Endodermal cell (in vitro differentiated cells): ENCODE measurements at regions not wholly inside any gene's neighbourhood (a gene's known extent, or its start where the extent isn't known, plus 50 kb on each side); places are given as distances from the start of the nearest gene placed in this dataset.

ENCODE experiments used
- DNase-seq: peaks from one replicate; pipeline ENCODE4 v3.0.0-alpha.2; 2017
- H3K27ac ChIP-seq: 2 replicates; pipeline ENCODE4 v1.5.1; 2013; ENCODE audit warnings: mild to moderate bottlenecking, low read depth, low read length, moderate library complexity
- H3K27me3 ChIP-seq: 2 replicates; pipeline ENCODE4 v1.6.1; 2013; ENCODE audit warnings: mild to moderate bottlenecking, low read length, moderate library complexity; ENCODE audit not compliant: insufficient read depth, control insufficient read depth, poor library complexity, severe bottlenecking
- H3K36me3 ChIP-seq: 2 replicates; pipeline ENCODE4 v1.7.0; 2013; ENCODE audit warnings: mild to moderate bottlenecking, low read length, moderate library complexity; ENCODE audit not compliant: control insufficient read depth, insufficient read depth
- H3K4me1 ChIP-seq: one replicate; pipeline ENCODE4 v1.7.0; 2013; ENCODE audit warnings: low read length; ENCODE audit not compliant: control insufficient read depth, insufficient read depth
- H3K4me3 ChIP-seq: 2 replicates; pipeline ENCODE4 v1.5.1; 2013; ENCODE audit warnings: mild to moderate bottlenecking, low read length, moderate library complexity
- H3K9ac ChIP-seq: 2 replicates; pipeline ENCODE4 v1.6.1; 2013; ENCODE audit warnings: mild to moderate bottlenecking, low read length, moderate library complexity; ENCODE audit not compliant: poor library complexity, severe bottlenecking; ENCODE audit errors: extremely low read depth
- H3K9me3 ChIP-seq: 2 replicates; pipeline ENCODE4 v1.6.1; 2013; ENCODE audit warnings: mild to moderate bottlenecking, low read length, moderate library complexity; ENCODE audit not compliant: control insufficient read depth
- H3K27ac Mint-ChIP-seq: 2 replicates; pipeline ENCODE4 v1.8.0; 2020; ENCODE audit warnings: mixed read lengths
- H3K27me3 Mint-ChIP-seq: 2 replicates; pipeline ENCODE4 v1.8.0; 2021; ENCODE audit warnings: mild to moderate bottlenecking, mixed read lengths; ENCODE audit not compliant: insufficient read depth
- H3K36me3 Mint-ChIP-seq: 2 replicates; pipeline ENCODE4 v1.8.0; 2020; ENCODE audit warnings: low read depth, mixed read lengths
- H3K4me1 Mint-ChIP-seq: 2 replicates; pipeline ENCODE4 v1.8.0; 2020; ENCODE audit warnings: mixed read lengths
- H3K4me3 Mint-ChIP-seq: 2 replicates; pipeline ENCODE4 v1.8.0; 2020; ENCODE audit warnings: mild to moderate bottlenecking, moderate library complexity, mixed read lengths
- H3K9me3 Mint-ChIP-seq: 2 replicates; pipeline ENCODE4 v1.8.0; 2020; ENCODE audit warnings: mild to moderate bottlenecking, mixed read lengths
- CTCF ChIP-seq: fragments of 200-600 bp; sonication (generic); conservative IDR thresholded peaks from 2 replicates; pipeline ENCODE4 v1.5.0; 2021; ENCODE audit warnings: antibody characterized with exemption, mild to moderate bottlenecking
- WGBS, 2 experiments: methylation state at CpG; one replicate each; pipeline versions ENCODE4 v1.1.5 to v1.1.7; 2013; ENCODE audit warnings: missing lambda C conversion rate in 2 of 2, mixed read lengths in 1 of 2; ENCODE audit not compliant: insufficient coverage in 1 of 2, insufficient read length in 1 of 2; 5-methylcytosine and 5-hydroxymethylcytosine counted together

- DNase-seq = peak; percentile 42
- TF ChIP-seq CTCF = no peak
- Histone ChIP-seq H3K9ac (no peak overlapping the region), H3K4me1 (no peaks in the 10 kb centered on the region), H3K27ac (no peak overlapping the region), H3K36me3 (no peaks in the 10 kb centered on the region), H3K4me3 (no peak overlapping the region), H3K27me3 (peaks cover 39% of the 10 kb centered on the region), H3K9me3 (peaks cover 25% of the 10 kb centered on the region)
- Mint-ChIP-seq H3K27ac (no peak overlapping the region), H3K4me3 (no peak overlapping the region), H3K9me3 (peaks cover 26% of the 10 kb centered on the region), H3K27me3 (peaks cover 59% of the 10 kb centered on the region), H3K36me3 (no peaks in the 10 kb centered on the region), H3K4me1 (peaks cover 10% of the 10 kb centered on the region)
- WGBS, 2 experiments = 94% methylated on average over 15 to 21 of the region's 21 CpGs
These were observed 259.4 kb upstream of the TNRC6C start for GRCh38 chr17:77698903-77699623.

GRCh38 chr17:77700165-77700881, 258.2 kb upstream of the TNRC6C start:
- Mint-ChIP-seq H3K27ac (no peak overlapping the region), H3K27me3 (peaks cover 46% of the 10 kb centered on the region), H3K4me3 (no peak overlapping the region), H3K9me3 (peaks cover 37% of the 10 kb centered on the region), H3K4me1 (peaks cover 10% of the 10 kb centered on the region), H3K36me3 (no peaks in the 10 kb centered on the region)
- Histone ChIP-seq H3K4me3 (no peak overlapping the region), H3K4me1 (no peaks in the 10 kb centered on the region), H3K9ac (no peak overlapping the region), H3K27me3 (peaks cover 27% of the 10 kb centered on the region), H3K27ac (no peak overlapping the region), H3K36me3 (no peaks in the 10 kb centered on the region), H3K9me3 (peaks cover 37% of the 10 kb centered on the region)
- TF ChIP-seq CTCF = no peak
- 90 to 92% methylated on average over 9 to 13 of the region's 13 CpGs for WGBS, 2 experiments
- DNase-seq = peak; percentile 40

GRCh38 chr17:77701996-77702395, 256.5 kb upstream of the TNRC6C start:
- Mint-ChIP-seq H3K4me3 (no peak overlapping the region), H3K27ac (no peak overlapping the region), H3K9me3 (peaks cover 52% of the 10 kb centered on the region), H3K36me3 (no peaks in the 10 kb centered on the region), H3K27me3 (peaks cover 30% of the 10 kb centered on the region), H3K4me1 (peaks cover under 1% of the 10 kb centered on the region)
- no peaks in the 10 kb centered on the region for H3K4me1 ChIP-seq
- no peak overlapping the region for H3K4me3 ChIP-seq
- peak; percentile 32 for DNase-seq
- no peak for TF ChIP-seq CTCF
- H3K27ac ChIP-seq = no peak overlapping the region
- H3K27me3 ChIP-seq = peaks cover 11% of the 10 kb centered on the region
- H3K9ac ChIP-seq = no peak overlapping the region
- H3K9me3 ChIP-seq = peaks cover 43% of the 10 kb centered on the region
- no peaks in the 10 kb centered on the region for H3K36me3 ChIP-seq
- 79 to 90% methylated on average over 2 to 4 of the region's 5 CpGs for WGBS, 2 experiments
